ENCODE measurements at regions not wholly inside any gene's neighbourhood (a gene's known extent, or its start where the extent isn't known, plus 50 kb on each side); places are given as distances from the start of the nearest gene placed in this dataset.

DNA sequence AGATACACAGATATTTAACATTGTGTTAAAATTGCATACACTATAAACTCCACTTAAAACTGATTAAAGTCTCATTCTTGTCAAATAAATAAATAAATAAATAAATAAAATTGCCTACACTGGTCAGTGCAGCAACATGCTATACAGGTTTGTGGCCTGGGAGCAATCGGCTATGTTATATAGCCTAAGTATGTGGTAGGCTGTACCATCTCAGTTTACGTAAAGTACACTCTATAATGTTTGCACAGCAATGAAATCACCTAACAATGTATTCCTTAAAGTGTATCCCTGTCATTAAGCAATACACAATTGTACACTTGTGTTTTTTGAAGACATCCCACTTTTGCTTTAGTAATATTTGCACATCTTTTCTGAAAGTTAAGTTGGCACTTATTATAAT lies 337.7 kb upstream of the SETBP1 start:
- no peaks in the 10 kb centered on the region for H3K9me3 ChIP-seq (ENCODE audit: low read depth, low read length, poor library complexity, severe bottlenecking)
- ChIA-PET CTCF (no interaction called here), POLR2A (ENCODE audit: low non-redundant PET) (no interaction called here)
- no TSS peak for BruUV-seq (replicated peaks)
- no peaks in the 10 kb centered on the region for H3K4me1 ChIP-seq (ENCODE audit: insufficient read depth, low read length, poor library complexity, severe bottlenecking)
- intact Hi-C loops (cut with micrococcal nuclease; ENCODE audit: unreplicated experiment): no loop called here
- H3K27me3 ChIP-seq (replicated peaks; ENCODE audit: insufficient read depth, low read depth, low read length, poor library complexity): no peaks in the 10 kb centered on the region
- no peaks in the 10 kb centered on the region for H3K36me3 ChIP-seq (ENCODE audit: insufficient read depth, low read length, poor library complexity, severe bottlenecking)
- no peak overlapping the region for H3K27ac ChIP-seq (ENCODE audit: low read depth, low read length, poor library complexity, severe bottlenecking)
- no peak for TF ChIP-seq CTCF (conservative IDR thresholded peaks at IDR 0.05; ENCODE audit: low read depth, low read length)
- no peak for TF ChIP-seq EZH2 (IDR thresholded peaks at IDR 0.05; ENCODE audit: borderline replicate concordance, low read depth, low read length, poor library complexity, severe bottlenecking)
- no peak for DNase-seq (ENCODE audit: low spot score)
- no peak overlapping the region for H3K4me3 ChIP-seq (ENCODE audit: low read depth, low read length, poor library complexity, severe bottlenecking)

DNA sequence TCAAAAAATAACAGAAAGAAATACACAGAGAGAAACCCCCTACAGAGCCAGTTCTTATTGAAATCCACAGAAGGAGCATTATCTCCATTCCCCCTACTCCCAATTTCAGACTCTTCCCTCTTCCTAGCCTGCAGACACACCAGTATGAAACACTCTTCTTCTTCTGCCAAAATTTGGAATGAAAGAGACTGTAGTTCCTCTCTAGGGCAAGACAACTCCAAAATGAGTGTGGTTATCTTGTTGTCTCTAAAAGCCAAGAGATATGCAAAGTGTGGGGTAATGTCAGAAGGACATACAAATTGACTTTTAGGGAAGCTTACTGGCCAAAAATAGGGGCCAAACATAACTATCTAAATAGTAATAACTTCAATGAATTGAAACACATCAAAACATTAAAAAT lies 337.1 kb upstream of the SETBP1 start:
- Histone ChIP-seq H3K4me3 (ENCODE audit: low read depth, low read length, poor library complexity, severe bottlenecking) (no peak overlapping the region), H3K27me3 (replicated peaks; ENCODE audit: insufficient read depth, low read depth, low read length, poor library complexity) (no peaks in the 10 kb centered on the region), H3K36me3 (ENCODE audit: insufficient read depth, low read length, poor library complexity, severe bottlenecking) (no peaks in the 10 kb centered on the region), H3K9me3 (ENCODE audit: low read depth, low read length, poor library complexity, severe bottlenecking) (no peaks in the 10 kb centered on the region), H3K27ac (ENCODE audit: low read depth, low read length, poor library complexity, severe bottlenecking) (no peak overlapping the region), H3K4me1 (ENCODE audit: insufficient read depth, low read length, poor library complexity, severe bottlenecking) (no peaks in the 10 kb centered on the region)
- TF ChIP-seq EZH2 (IDR thresholded peaks at IDR 0.05; ENCODE audit: borderline replicate concordance, low read depth, low read length, poor library complexity, severe bottlenecking): no peak
- no peak for TF ChIP-seq CTCF (conservative IDR thresholded peaks at IDR 0.05; ENCODE audit: low read depth, low read length)
- POLR2A ChIA-PET (ENCODE audit: low non-redundant PET): no interaction called here
- CTCF ChIA-PET: no interaction called here
- intact Hi-C loops (cut with micrococcal nuclease; ENCODE audit: unreplicated experiment): no loop called here
- no TSS peak for BruUV-seq (replicated peaks)
- no peak for DNase-seq (ENCODE audit: low spot score)

DNA sequence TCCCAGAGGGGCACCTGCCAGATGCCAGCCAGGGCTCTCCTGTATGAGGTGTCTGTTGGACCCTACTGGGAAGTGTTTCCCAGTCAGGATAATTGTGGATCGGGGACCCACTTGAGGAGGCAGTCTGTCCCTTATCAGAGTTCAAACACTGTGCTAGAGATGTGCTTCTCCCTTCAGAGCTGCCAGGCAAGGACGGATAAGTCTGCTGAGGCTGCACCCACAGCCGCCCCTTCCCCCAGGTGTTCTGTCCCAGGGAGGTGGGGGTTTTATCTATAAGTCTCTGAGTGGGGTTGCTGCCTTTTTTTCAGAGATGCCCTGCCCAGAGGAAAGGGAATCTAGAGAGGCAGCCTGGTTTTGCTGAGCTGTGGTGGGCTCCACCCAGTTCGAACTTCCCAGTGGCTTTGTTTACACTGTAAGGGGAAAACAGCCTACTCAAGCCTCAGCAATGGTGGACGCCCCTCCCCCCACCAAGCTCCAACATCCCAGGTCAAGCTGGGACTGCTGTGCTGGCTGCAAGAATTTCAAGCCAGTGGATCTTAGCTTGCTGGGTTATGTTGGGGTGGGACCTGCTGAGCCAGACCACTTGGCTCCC lies 324.0 kb upstream of the SETBP1 start:
- BruUV-seq (replicated peaks): no TSS peak
- no peak for DNase-seq (ENCODE audit: low spot score)
- no peaks in the 10 kb centered on the region for H3K4me1 ChIP-seq (ENCODE audit: insufficient read depth, low read length, poor library complexity, severe bottlenecking)
- no peak overlapping the region for H3K4me3 ChIP-seq (ENCODE audit: low read depth, low read length, poor library complexity, severe bottlenecking)
- no peak for TF ChIP-seq CTCF (conservative IDR thresholded peaks at IDR 0.05; ENCODE audit: low read depth, low read length)
- no peak for TF ChIP-seq EZH2 (IDR thresholded peaks at IDR 0.05; ENCODE audit: borderline replicate concordance, low read depth, low read length, poor library complexity, severe bottlenecking)
- H3K27me3 ChIP-seq (replicated peaks; ENCODE audit: insufficient read depth, low read depth, low read length, poor library complexity): no peaks in the 10 kb centered on the region
- H3K9me3 ChIP-seq (ENCODE audit: low read depth, low read length, poor library complexity, severe bottlenecking): no peaks in the 10 kb centered on the region
- ChIA-PET POLR2A (ENCODE audit: low non-redundant PET) (no interaction called here), CTCF (no interaction called here)
- intact Hi-C loops (cut with micrococcal nuclease; ENCODE audit: unreplicated experiment): no loop called here
- no peak overlapping the region for H3K27ac ChIP-seq (ENCODE audit: low read depth, low read length, poor library complexity, severe bottlenecking)
- H3K36me3 ChIP-seq (ENCODE audit: insufficient read depth, low read length, poor library complexity, severe bottlenecking): no peaks in the 10 kb centered on the region

All from A673 (cell line).